ENCODE measurements at regions not wholly inside any gene's neighbourhood (a gene's known extent, or its start where the extent isn't known, plus 50 kb on each side); places are given as distances from the start of the nearest gene placed in this dataset.

DNA sequence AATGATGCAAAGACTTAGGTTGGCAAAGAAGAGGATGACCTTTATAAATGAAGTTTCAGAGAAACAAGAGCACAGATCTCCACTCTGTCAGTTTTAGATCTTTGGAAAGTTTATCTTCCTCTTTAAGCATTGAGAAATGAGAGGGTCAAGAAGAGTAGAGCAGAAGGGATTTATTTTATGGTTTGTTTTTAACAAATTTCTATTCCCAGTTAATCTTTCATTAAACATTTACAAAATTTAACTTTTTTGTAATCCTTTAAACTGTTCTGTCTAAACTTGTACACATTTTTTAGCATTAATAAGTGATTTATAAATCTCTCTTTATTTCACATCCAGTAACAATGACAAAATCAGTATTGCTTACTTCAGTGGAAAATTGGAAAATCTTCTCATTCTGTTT lies 875.0 kb upstream of the IGFBP7 start:
- no peaks in the 10 kb centered on the region for H3K4me1 ChIP-seq (ENCODE audit: control insufficient read depth, insufficient read depth, low read length)
- ChIA-PET CTCF (no interaction called here), POLR2A (no interaction called here)
- H3K36me3 ChIP-seq (ENCODE audit: control insufficient read depth in 2 of 2, insufficient read depth in 1 of 2, low read length in 2 of 2) = no peaks in the 10 kb centered on the region
- no peak overlapping the region for H3K27ac ChIP-seq (ENCODE audit: extremely low read depth, low read depth, low read length)
- no peaks in the 10 kb centered on the region for H3K9me3 ChIP-seq (ENCODE audit: control insufficient read depth, insufficient read depth, low read depth, low read length)
- H3K4me3 ChIP-seq (ENCODE audit: low read depth, low read length) = no peak overlapping the region
- TF ChIP-seq ZNF549 (tag by site-specific recombination; IDR thresholded peaks at IDR 0.05) (no peak), KLF8 (tag by site-specific recombination; IDR thresholded peaks at IDR 0.05) (no peak), GLI4 (tag by site-specific recombination; IDR thresholded peaks at IDR 0.05) (no peak), ZFP41 (tag by site-specific recombination; IDR thresholded peaks at IDR 0.05; ENCODE audit: borderline replicate concordance) (no peak), ZNF518A (tag by site-specific recombination; conservative IDR thresholded peaks at IDR 0.05; ENCODE audit: low read depth) (no peak), ZNF626 (tag by site-specific recombination; IDR thresholded peaks at IDR 0.05) (no peak), BCL11A (tag by site-specific recombination; IDR thresholded peaks at IDR 0.05; ENCODE audit: low read depth) (no peak), ZFP69B (tag by site-specific recombination; IDR thresholded peaks at IDR 0.05) (no peak), ZNF391 (tag by site-specific recombination; IDR thresholded peaks at IDR 0.05; ENCODE audit: borderline replicate concordance, low read depth) (no peak), HOXC10 (CRISPR knock-in tag; IDR thresholded peaks at IDR 0.05) (no peak), ZNF221 (tag by site-specific recombination; IDR thresholded peaks at IDR 0.05; ENCODE audit: borderline replicate concordance) (no peak), ZNF121 (tag by site-specific recombination; IDR thresholded peaks at IDR 0.05) (no peak), ZBTB8A (tag by site-specific recombination; IDR thresholded peaks at IDR 0.05) (no peak), ZNF521 (tag by site-specific recombination; IDR thresholded peaks at IDR 0.05) (no peak), HIC1 (tag by site-specific recombination; IDR thresholded peaks at IDR 0.05) (no peak), ZNF132 (tag by site-specific recombination; IDR thresholded peaks at IDR 0.05; ENCODE audit: borderline replicate concordance) (no peak), ZIC2 (tag by site-specific recombination; IDR thresholded peaks at IDR 0.05) (no peak), PRDM1 (tag by site-specific recombination; IDR thresholded peaks at IDR 0.05) (no peak)
- TF ChIP-seq, protein P1, sequence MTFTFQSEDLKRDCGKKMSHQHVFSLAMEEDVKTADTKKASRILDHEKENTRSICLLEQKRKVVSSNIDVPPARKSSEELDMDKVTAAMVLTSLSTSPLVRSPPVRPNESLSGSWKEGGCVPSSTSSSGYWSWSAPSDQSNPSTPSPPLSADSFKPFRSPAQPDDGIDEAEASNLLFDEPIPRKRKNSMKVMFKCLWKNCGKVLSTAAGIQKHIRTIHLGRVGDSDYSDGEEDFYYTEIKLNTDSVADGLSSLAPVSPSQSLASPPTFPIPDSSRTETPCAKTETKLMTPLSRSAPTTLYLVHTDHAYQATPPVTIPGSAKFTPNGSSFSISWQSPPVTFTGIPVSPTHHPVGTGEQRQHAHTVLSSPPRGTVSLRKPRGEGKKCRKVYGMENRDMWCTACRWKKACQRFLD (tag by site-specific recombination; IDR thresholded peaks at IDR 0.05) = no peak

GRCh38 chr4:57981123-57981522 lies 870.9 kb upstream of the IGFBP7 start:
- Histone ChIP-seq H3K9me3 (ENCODE audit: control insufficient read depth, insufficient read depth, low read depth, low read length) (no peaks in the 10 kb centered on the region), H3K4me1 (ENCODE audit: control insufficient read depth, insufficient read depth, low read length) (no peaks in the 10 kb centered on the region), H3K4me3 (ENCODE audit: low read depth, low read length) (no peak overlapping the region), H3K27ac (ENCODE audit: extremely low read depth, low read depth, low read length) (no peak overlapping the region), H3K36me3 (ENCODE audit: control insufficient read depth in 2 of 2, insufficient read depth in 1 of 2, low read length in 2 of 2) (no peaks in the 10 kb centered on the region)
- ChIA-PET CTCF (interaction anchor here (0.7 kb wide), 1 partner anchor 555 kb away, joined by 4 read pairs; no protein-coding TSS in a partner anchor), POLR2A (no interaction called here)
- TF ChIP-seq, protein P2, sequence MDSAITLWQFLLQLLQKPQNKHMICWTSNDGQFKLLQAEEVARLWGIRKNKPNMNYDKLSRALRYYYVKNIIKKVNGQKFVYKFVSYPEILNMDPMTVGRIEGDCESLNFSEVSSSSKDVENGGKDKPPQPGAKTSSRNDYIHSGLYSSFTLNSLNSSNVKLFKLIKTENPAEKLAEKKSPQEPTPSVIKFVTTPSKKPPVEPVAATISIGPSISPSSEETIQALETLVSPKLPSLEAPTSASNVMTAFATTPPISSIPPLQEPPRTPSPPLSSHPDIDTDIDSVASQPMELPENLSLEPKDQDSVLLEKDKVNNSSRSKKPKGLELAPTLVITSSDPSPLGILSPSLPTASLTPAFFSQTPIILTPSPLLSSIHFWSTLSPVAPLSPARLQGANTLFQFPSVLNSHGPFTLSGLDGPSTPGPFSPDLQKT (IDR thresholded peaks at IDR 0.05; ENCODE audit: borderline replicate concordance, low read depth, low read length) = no peak
- TF ChIP-seq WT1 (tag by site-specific recombination; IDR thresholded peaks at IDR 0.05) (no peak), ZNF362 (tag by site-specific recombination; IDR thresholded peaks at IDR 0.05) (no peak), SP2 (tag by site-specific recombination; IDR thresholded peaks at IDR 0.05) (no peak)
- TF ChIP-seq, protein P3, sequence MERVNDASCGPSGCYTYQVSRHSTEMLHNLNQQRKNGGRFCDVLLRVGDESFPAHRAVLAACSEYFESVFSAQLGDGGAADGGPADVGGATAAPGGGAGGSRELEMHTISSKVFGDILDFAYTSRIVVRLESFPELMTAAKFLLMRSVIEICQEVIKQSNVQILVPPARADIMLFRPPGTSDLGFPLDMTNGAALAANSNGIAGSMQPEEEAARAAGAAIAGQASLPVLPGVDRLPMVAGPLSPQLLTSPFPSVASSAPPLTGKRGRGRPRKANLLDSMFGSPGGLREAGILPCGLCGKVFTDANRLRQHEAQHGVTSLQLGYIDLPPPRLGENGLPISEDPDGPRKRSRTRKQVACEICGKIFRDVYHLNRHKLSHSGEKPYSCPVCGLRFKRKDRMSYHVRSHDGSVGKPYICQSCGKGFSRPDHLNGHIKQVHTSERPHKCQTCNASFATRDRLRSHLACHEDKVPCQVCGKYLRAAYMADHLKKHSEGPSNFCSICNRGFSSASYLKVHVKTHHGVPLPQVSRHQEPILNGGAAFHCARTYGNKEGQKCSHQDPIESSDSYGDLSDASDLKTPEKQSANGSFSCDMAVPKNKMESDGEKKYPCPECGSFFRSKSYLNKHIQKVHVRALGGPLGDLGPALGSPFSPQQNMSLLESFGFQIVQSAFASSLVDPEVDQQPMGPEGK (tag by site-specific recombination; IDR thresholded peaks at IDR 0.05) = no peak
